Endothelial cell (in vitro differentiated cells): ENCODE measurements at regions not wholly inside any gene's neighbourhood (a gene's known extent, or its start where the extent isn't known, plus 50 kb on each side); places are given as distances from the start of the nearest gene placed in this dataset.

Experiments
- DNase-seq: peaks from one replicate; pipeline ENCODE4 v3.0.0; 2021; ENCODE audit warnings: low spot score
- H3K27ac Mint-ChIP-seq: one replicate; pipeline ENCODE4 v1.8.0; 2021; ENCODE audit warnings: mixed read lengths, inconsistent platforms; ENCODE audit not compliant: unreplicated experiment
- H3K27me3 Mint-ChIP-seq: one replicate; pipeline ENCODE4 v1.8.0; 2021; ENCODE audit warnings: mild to moderate bottlenecking, moderate library complexity, mixed read lengths, inconsistent platforms; ENCODE audit not compliant: unreplicated experiment
- H3K36me3 Mint-ChIP-seq: one replicate; pipeline ENCODE4 v1.8.0; 2021; ENCODE audit warnings: mild to moderate bottlenecking, low read depth, mixed read lengths, inconsistent platforms; ENCODE audit not compliant: unreplicated experiment
- H3K4me1 Mint-ChIP-seq: one replicate; pipeline ENCODE4 v1.8.0; 2021; ENCODE audit warnings: mild to moderate bottlenecking, mixed read lengths, inconsistent platforms; ENCODE audit not compliant: unreplicated experiment
- H3K4me3 Mint-ChIP-seq: one replicate; pipeline ENCODE4 v1.8.0; 2021; ENCODE audit warnings: mild to moderate bottlenecking, mixed read lengths, inconsistent platforms; ENCODE audit not compliant: unreplicated experiment
- H3K9me3 Mint-ChIP-seq: one replicate; pipeline ENCODE4 v1.8.0; 2021; ENCODE audit warnings: mixed read lengths, inconsistent platforms; ENCODE audit not compliant: unreplicated experiment
- TF ChIP-seq, protein P1 (sequence below): fragments of 200-600 bp; sonication (generic); IDR thresholded peaks from one replicate; pipeline ENCODE4 v1.5.0; 2021; ENCODE audit warnings: antibody characterized with exemption; ENCODE audit not compliant: unreplicated experiment

DNA sequence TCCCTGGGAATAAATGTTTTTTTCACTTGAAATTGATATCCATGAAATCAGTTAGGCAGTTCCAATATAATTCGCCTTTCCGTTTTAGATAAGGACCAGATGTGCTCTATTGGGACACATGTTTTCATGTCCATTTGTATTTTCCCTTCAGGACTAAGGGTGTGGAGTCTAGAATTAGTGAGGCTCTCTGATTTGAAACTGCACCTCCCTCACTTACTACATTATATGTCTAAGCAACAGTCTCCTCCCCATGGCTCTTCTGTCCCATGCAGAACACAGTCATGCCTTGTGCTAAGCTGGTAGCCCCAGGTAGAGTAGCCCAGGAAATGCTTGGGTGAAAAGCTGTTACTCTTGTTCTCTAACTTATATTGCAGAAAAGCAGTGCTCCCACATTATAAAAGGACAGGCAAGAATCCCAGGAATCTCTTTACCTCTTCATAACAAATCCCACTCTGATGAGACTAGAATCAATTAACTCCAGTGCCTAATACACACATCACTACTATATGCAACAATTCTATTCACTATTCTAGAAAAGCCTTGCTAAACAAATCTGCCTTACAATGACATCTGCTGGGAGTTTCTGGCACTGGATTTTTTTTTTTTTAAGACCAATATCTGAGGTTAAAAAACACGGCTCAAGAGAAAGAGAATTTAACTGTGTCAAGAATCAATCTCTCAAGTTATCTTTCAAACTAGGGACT, 293.9 kb downstream of the SNX13 start:
- Mint-ChIP-seq H3K36me3 (peaks cover 6% of the 10 kb centered on the region), H3K27ac (no peak overlapping the region), H3K27me3 (no peaks in the 10 kb centered on the region), H3K4me3 (no peak overlapping the region), H3K9me3 (peaks cover 5% of the 10 kb centered on the region), H3K4me1 (peaks cover 3% of the 10 kb centered on the region)
- TF ChIP-seq, protein P1, sequence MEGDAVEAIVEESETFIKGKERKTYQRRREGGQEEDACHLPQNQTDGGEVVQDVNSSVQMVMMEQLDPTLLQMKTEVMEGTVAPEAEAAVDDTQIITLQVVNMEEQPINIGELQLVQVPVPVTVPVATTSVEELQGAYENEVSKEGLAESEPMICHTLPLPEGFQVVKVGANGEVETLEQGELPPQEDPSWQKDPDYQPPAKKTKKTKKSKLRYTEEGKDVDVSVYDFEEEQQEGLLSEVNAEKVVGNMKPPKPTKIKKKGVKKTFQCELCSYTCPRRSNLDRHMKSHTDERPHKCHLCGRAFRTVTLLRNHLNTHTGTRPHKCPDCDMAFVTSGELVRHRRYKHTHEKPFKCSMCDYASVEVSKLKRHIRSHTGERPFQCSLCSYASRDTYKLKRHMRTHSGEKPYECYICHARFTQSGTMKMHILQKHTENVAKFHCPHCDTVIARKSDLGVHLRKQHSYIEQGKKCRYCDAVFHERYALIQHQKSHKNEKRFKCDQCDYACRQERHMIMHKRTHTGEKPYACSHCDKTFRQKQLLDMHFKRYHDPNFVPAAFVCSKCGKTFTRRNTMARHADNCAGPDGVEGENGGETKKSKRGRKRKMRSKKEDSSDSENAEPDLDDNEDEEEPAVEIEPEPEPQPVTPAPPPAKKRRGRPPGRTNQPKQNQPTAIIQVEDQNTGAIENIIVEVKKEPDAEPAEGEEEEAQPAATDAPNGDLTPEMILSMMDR, result no peak
- no peak for DNase-seq

DNA sequence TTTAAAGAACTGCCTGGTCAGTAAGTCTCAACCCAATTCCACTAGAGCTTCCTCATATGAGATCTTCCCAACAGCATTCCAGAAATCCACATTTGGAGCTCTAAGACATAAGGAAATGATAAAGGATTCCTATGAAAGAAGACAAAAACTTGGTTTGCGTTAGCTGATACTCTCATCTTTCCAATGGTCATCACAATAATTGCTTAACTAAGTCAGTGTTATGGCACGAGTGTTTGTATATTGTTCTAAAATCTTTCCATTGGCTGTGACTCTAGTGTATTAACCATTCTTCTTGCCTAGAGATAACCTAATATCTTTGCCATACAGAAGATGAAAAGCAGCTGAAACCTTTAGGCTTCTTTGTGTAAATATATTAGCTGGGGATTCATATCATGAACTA, 289.0 kb downstream of the SNX13 start:
- peaks cover 2% of the 10 kb centered on the region for H3K27me3 Mint-ChIP-seq
- DNase-seq, result no peak
- no peak overlapping the region for H3K27ac Mint-ChIP-seq
- H3K4me1 Mint-ChIP-seq, result peaks cover 4% of the 10 kb centered on the region
- no peaks in the 10 kb centered on the region for H3K9me3 Mint-ChIP-seq
- H3K36me3 Mint-ChIP-seq, result no peaks in the 10 kb centered on the region
- H3K4me3 Mint-ChIP-seq, result no peak overlapping the region
- TF ChIP-seq, protein P1, result no peak

DNA sequence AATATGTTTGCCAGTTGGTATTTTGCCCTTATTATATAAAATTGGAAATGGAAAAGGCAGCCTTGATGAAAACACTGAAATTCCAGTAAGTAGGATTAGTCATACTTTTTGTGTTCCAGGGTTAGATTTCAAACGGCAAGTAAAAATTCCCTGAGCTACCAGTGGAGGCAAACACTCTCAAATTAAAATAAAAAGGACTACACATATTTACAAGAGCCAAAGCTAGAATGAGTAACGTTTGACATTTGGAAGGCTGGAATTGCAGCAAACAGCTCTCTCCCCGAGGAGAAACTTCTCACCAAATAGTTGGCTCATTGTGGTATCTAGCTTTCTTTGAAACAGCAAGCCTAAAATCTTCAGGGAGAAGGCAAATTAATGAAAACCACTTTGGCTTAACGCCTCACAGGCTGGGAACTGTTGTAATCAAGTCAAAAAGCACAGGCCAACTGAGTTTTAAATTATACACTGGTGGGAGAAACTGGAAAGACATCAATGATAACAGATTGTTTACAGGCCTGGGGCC, 288.4 kb downstream of the SNX13 start:
- H3K27me3 Mint-ChIP-seq, result peaks cover 2% of the 10 kb centered on the region

DNA sequence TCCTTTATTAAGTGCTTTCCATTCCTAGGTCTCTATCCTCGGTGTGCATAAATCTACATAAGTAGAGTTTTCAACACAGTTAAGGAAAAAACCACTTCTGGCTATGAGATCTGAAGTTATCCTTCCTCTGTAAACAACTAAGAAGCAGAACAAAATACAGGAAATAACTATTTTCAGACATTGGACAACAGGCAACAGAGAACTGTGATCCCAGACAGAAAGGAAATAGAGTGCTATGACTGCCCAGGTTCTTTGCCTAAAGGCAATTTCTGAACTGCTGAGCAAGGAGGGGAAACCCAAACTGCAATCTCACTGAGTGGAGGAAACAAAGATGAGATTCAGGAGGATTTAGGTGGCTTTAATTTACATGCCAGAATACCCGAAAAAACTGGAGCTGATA, 285.4 kb downstream of the SNX13 start:
- DNase-seq, result no peak
- H3K27ac Mint-ChIP-seq, result no peak overlapping the region
- H3K4me3 Mint-ChIP-seq, result no peak overlapping the region
- TF ChIP-seq, protein P1, result no peak
- H3K9me3 Mint-ChIP-seq, result no peaks in the 10 kb centered on the region
- H3K4me1 Mint-ChIP-seq, result peaks cover 4% of the 10 kb centered on the region
- no peaks in the 10 kb centered on the region for H3K36me3 Mint-ChIP-seq
- peaks cover 2% of the 10 kb centered on the region for H3K27me3 Mint-ChIP-seq

More for the DNA sequence above, 288.4 kb downstream of the SNX13 start:
- DNase-seq, result no peak
- H3K27ac Mint-ChIP-seq, result no peak overlapping the region
- peaks cover 4% of the 10 kb centered on the region for H3K4me1 Mint-ChIP-seq
- H3K4me3 Mint-ChIP-seq, result no peak overlapping the region
- TF ChIP-seq, protein P1, result no peak
- no peaks in the 10 kb centered on the region for H3K36me3 Mint-ChIP-seq
- no peaks in the 10 kb centered on the region for H3K9me3 Mint-ChIP-seq

DNA sequence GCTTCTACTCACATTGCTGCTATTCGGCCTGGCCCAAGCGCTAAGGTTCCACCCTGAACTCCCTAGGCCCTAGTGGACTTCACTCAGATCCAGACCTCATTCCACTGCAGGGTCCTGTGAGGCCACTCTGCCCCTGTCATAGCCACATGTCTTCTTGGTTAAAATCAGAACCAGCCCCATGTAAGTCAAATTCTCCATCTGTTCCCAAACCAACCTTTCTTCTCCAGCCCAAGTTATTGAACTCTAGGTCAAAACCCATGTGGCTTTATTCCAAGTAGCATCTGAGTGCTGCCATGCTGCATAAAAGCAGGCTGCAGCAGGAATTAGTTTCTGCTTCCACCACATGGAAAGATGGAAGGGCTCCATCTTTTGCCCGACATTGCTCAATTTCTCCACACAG, 281.2 kb downstream of the SNX13 start:
- no peaks in the 10 kb centered on the region for H3K36me3 Mint-ChIP-seq
- peaks cover 4% of the 10 kb centered on the region for H3K4me1 Mint-ChIP-seq
- H3K27me3 Mint-ChIP-seq, result peaks cover 4% of the 10 kb centered on the region
- DNase-seq, result no peak
- H3K27ac Mint-ChIP-seq, result no peak overlapping the region
- no peak overlapping the region for H3K4me3 Mint-ChIP-seq
- TF ChIP-seq, protein P1, result no peak
- no peaks in the 10 kb centered on the region for H3K9me3 Mint-ChIP-seq
